HG02885 (cell line): ENCODE measurements at regions not wholly inside any gene's neighbourhood (a gene's known extent, or its start where the extent isn't known, plus 50 kb on each side); places are given as distances from the start of the nearest gene placed in this dataset.

ENCODE experiments used
- ATAC-seq: cut with Tn5 transposase; IDR thresholded peaks from one replicate; pipeline ENCODE4 v1.9.1; 2021; ENCODE audit warnings: mild to moderate bottlenecking; ENCODE audit not compliant: unreplicated experiment, poor library complexity

DNA sequence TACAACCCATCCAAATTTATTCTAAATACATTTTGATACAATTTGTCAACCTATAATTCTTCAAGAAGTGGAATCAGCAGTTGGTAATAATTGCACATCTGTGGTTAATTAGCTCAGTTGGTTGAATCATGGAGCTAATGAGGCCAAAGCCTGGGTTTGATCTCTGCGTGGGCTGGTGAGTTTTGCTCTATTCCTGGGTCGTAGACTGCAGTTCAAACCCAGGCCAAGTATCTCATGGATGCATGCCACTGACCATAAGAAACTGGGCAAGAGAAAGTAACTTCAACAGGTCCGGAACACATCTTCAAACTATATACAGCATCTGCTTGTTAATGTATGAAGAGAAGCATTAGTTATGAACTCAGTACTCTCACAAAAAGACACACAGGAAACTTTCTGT is 779.7 kb downstream of the USP25 start:
- no peak for ATAC-seq

GRCh38 chr21:16514316-16514715 is 784.5 kb downstream of the USP25 start:
- no peak for ATAC-seq

DNA sequence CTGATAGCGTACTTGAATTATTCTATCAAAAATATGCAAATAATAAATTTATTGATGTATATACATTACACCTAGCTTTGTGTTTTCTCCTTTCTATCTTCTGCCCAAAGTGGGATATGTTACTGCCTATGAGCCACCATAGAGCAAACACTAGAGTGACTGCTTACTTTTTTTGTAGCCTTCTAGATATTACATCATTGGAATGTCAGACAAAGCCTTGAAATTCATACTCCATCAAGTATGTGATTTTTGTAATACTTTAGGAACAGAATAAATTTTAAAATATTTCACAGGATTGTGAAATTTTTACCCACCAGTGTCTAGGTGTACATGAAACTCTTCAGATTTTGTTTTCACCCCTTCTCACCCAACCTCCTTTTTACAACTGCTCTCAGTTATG is 787.6 kb downstream of the USP25 start:
- ATAC-seq, result no peak

DNA sequence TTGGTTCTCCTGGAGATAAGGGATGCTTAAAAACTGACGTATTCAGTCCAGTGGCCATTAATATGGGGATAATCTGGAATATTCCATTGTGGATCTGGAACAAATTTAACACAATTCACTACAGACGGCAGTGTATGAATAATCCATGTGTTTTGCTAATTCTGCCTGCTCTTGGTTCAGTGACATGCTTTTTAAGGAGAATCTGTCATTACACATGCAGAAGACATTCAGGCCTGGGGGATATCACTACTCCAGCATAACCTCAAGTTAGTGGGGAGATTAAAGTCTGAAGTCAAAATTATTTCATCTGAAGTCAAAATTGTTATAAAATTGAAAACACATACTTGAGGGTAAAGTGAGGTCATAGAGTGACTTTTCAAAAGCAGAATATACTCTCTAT is 789.3 kb downstream of the USP25 start:
- ATAC-seq, result no peak

GRCh38 chr21:16519644-16520043 is 789.9 kb downstream of the USP25 start:
- no peak for ATAC-seq

- ATAC-seq, result no peak
Observed at GRCh38 chr21:16522548-16522947, 792.8 kb downstream of the USP25 start.

DNA sequence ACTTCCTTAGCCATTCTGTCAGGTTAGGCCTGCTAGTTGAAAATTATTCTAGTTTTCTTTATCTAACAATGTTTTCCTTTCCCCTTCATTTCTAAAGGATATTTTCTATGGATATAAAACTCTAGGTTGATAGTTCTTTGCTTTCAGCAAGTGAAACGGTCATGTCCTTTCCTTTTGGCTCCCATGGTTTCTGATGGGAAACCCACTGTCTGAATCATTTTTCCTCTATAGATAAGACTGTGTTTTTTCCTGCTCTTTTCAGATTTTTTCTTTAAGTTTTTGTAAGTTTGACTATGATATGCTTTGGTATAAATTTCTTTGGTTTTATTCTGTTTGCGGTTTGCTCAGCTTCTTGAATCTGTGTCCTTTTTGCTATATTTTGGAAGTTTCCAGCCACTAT is 800.9 kb downstream of the USP25 start:
- no peak for ATAC-seq

- ATAC-seq, result no peak
Observed at GRCh38 chr21:16532840-16533239, 803.1 kb downstream of the USP25 start.

- no peak for ATAC-seq
Observed at GRCh38 chr21:16533692-16534407, 804.1 kb downstream of the USP25 start.

DNA sequence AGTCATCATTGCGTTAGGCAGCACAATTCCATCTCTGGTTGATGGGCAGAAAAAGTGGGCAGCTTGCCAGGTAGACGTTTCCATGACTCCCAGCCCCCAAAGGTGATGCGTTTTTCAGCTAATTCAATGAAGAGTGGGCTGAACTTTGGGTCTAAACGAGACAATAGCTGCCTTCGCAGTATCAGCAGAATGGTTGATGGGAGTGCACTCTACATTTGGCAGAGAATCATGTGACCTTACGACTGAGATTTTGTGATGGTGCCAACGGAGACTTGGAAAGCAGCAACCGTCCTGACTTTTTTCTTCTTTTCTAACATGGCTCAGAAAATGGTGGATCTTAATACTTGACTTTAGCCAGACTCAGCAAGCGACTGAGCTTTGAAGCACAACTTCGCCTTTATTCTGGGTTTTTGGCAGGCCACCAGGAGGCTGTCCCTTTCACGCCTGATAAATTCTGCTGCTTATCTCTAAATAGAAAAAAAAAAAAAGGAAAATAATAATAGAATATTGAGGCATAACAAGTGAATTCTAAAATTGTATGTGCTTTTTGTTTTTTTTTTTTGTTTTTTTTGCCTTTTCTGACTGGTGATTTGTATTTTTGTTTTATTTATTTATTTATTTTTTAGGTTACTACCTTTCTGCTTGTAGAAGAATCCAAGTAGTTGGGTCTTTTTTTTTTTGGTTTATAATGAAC is 804.8 kb downstream of the USP25 start:
- ATAC-seq, result no peak

DNA sequence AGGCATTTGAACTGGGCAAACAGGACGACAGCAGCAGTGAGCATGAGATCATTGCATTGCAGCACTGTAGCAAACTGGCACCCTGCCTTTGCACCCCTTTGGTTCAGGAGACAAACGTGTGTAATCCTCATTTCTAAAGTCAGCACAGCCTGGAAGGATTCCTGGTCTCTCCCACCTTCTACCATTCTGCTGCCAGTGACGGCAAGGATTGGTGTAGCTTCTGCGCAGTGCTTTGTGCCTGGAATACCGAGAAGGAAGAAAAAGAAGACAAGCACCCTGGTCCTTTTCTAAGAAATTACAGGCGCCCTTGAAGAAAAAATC is 805.3 kb downstream of the USP25 start:
- ATAC-seq, result no peak

- no peak for ATAC-seq
Observed at GRCh38 chr21:16535626-16536025, 805.8 kb downstream of the USP25 start.

- no peak for ATAC-seq
Observed at GRCh38 chr21:16536140-16536539, 806.4 kb downstream of the USP25 start.

- no peak for ATAC-seq
Observed at GRCh38 chr21:16536643-16537434, 807.1 kb downstream of the USP25 start.

- ATAC-seq, result no peak
Observed at GRCh38 chr21:16537501-16537900, 807.7 kb downstream of the USP25 start.

DNA sequence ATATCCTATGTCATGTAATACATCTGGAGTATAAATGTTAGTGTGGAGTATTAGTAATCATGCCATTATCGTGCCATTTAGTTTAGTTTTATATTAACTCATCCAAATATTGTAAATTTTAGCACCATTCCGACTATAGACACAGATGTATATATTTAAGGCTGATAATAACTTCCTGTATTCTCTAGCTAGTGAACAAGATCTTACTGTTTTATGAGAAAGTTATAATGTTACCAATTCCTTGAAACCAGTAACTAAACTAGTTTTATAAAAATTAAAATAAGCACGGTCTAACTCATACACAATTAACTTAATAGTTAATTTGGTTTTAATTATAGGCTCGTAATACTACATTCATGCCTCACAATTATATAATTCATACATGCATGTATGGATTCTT is 808.6 kb downstream of the USP25 start:
- no peak for ATAC-seq

- ATAC-seq, result no peak
Observed at GRCh38 chr21:16538936-16539440, 809.2 kb downstream of the USP25 start.

DNA sequence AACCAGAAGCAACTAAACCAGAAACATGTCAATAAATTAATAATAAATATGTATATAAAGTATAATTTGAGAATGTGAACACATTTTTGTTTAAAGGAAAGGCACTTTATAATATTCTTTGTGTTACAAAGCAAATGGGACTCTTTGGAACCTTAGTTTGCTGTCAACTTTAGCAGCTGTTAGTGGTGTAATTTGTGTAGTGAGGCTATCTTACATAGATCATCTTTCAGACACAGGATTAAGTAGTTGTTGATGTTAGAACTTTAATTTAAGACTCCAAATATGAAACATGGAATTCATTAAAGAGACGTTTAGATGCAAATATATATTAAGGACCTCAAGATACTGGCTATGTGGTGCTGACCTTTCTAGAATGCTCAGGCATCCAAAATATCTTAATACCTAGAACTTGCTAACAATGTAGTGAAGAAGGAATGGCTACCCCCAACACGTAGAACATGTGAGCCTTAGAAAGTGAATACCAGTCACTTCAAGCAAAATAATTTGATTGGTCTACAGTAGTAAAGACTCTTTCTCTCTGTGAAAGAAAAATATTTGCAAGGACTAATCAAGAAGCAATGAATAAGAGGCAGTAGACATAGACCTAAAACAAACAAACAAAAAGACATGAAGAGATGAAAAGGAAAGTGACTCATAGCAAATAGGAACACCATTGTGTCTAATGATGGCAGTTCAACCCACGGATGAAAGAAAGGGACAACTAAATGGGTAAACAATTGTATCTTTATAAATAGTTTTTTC is 811.4 kb downstream of the USP25 start:
- no peak for ATAC-seq

DNA sequence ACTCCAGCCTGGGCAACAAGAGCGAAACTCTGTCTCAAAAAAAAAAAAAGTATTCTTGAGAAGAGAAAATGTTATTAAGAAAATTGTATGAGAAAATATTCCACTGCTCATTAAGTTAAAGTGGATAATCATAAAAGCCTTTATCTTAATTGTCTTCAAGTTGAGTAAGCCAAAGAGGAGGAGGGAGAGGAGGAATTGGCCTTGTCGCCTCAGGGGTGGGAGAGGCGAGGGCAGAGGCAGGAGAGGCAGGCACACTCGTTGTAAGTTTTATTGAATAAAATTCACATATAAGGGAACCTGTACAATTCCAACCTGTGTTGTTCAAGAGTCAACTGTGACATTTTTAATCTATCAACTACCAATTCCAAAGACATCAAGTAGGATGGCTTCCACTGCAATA is 820.3 kb downstream of the USP25 start:
- no peak for ATAC-seq

DNA sequence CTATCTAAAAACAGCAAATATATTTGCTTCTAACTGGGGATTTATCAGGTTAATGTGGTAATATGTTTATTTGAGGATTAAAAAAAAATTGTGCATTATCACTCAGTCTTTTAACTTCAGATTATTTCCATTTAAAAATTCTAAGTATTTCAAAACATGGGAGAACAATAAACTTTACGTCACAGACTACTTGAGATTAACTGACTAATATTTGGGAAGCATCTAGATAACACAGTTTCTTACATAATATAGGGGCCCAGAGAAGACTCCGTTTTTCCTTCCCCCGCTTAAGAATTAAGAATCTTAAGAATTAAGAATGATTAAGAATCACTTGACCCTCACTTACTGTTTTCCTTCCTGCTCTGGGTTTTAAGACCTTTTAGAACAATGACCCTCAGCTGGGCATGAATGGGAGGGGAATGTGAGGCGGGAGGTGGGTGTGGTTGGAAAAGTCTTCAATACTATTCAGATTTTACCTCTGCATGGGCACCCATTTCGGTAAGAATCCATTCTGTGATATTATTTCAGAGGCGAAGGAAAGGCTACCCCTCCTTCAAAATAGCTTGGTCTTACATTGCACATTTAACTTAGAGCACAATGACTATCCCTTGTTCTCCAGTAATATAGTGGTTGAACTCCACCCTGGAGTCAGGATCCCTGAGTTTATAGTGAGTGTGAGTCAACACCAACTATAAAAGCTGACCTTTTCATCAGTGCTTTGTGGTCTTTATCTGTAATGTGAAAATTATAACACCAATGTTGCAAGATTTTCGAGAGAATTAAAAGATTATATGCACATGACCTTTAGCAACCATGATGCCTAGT is 821.3 kb downstream of the USP25 start:
- ATAC-seq, result no peak
